ENCODE measurements at regions not wholly inside any gene's neighbourhood (a gene's known extent, or its start where the extent isn't known, plus 50 kb on each side); places are given as distances from the start of the nearest gene placed in this dataset.

DNA sequence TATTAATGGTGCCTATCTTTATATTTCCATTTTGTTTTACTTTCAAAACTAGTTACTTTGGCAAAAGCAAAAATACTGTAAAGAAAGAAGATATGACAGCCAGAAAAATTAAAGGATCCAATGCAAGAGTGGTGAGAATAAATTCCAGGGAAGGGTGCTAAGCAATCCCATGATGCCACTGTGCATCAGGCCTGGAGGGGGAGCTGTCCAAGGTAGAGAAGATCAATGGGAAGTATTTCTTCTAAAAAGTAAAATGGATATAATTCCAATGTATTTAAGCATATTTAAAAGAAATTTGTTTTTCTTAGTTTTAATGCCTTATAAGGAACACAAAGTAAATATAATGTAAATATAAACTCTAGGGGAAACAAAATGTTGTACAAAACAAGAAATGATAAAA lies 1382.2 kb upstream of the B3GALT2 start:
- Histone ChIP-seq H3K4me3 (ENCODE audit: low read length) (no peak overlapping the region), H3K36me3 (ENCODE audit: control insufficient read depth, insufficient read depth, low read length) (no peaks in the 10 kb centered on the region), H3K9me3 (ENCODE audit: control insufficient read depth, low read length) (no peaks in the 10 kb centered on the region), H3K9ac (ENCODE audit: extremely low read depth, low read length, poor library complexity, severe bottlenecking) (no peak overlapping the region), H3K27me3 (ENCODE audit: control insufficient read depth, insufficient read depth, low read length, poor library complexity, severe bottlenecking) (no peaks in the 10 kb centered on the region), H3K4me1 (ENCODE audit: control insufficient read depth, insufficient read depth, low read length) (no peaks in the 10 kb centered on the region), H3K27ac (ENCODE audit: low read depth, low read length) (no peak overlapping the region)
- no peaks in the 10 kb centered on the region for H3K36me3 Mint-ChIP-seq (ENCODE audit: low read depth)
- H3K9me3 Mint-ChIP-seq, result no peaks in the 10 kb centered on the region
- H3K27me3 Mint-ChIP-seq (ENCODE audit: insufficient read depth), result no peaks in the 10 kb centered on the region
- TF ChIP-seq, protein P1, sequence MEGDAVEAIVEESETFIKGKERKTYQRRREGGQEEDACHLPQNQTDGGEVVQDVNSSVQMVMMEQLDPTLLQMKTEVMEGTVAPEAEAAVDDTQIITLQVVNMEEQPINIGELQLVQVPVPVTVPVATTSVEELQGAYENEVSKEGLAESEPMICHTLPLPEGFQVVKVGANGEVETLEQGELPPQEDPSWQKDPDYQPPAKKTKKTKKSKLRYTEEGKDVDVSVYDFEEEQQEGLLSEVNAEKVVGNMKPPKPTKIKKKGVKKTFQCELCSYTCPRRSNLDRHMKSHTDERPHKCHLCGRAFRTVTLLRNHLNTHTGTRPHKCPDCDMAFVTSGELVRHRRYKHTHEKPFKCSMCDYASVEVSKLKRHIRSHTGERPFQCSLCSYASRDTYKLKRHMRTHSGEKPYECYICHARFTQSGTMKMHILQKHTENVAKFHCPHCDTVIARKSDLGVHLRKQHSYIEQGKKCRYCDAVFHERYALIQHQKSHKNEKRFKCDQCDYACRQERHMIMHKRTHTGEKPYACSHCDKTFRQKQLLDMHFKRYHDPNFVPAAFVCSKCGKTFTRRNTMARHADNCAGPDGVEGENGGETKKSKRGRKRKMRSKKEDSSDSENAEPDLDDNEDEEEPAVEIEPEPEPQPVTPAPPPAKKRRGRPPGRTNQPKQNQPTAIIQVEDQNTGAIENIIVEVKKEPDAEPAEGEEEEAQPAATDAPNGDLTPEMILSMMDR (conservative IDR thresholded peaks at IDR 0.05), result peak; percentile 44
- no peak overlapping the region for H3K4me3 Mint-ChIP-seq
- H3K27ac Mint-ChIP-seq, result no peak overlapping the region
- peak; percentile 51 for DNase-seq
- no peaks in the 10 kb centered on the region for H3K4me1 Mint-ChIP-seq

DNA sequence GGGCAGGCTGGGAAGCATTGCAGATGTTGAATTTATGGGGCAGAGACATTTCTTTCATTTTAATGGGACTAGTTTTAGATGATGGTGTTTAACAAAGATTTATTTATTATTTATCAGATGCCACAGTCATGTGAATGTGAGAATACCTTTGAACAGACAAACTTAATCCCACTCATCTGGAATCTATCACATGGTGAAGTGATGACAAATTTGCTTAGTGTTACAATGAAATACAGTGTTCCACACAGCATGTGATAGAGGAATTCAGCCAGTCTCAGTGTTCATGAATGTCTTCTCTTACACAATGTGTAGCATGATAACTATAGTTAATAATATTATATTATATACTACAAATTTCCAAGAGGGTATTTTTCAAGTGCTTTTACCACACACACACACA lies 1361.7 kb upstream of the B3GALT2 start:
- no peak for DNase-seq
- Histone ChIP-seq H3K9ac (ENCODE audit: extremely low read depth, low read length, poor library complexity, severe bottlenecking) (no peak overlapping the region), H3K4me1 (ENCODE audit: control insufficient read depth, insufficient read depth, low read length) (no peaks in the 10 kb centered on the region), H3K4me3 (ENCODE audit: low read length) (no peak overlapping the region), H3K27ac (ENCODE audit: low read depth, low read length) (no peak overlapping the region), H3K27me3 (ENCODE audit: control insufficient read depth, insufficient read depth, low read length, poor library complexity, severe bottlenecking) (no peaks in the 10 kb centered on the region), H3K9me3 (ENCODE audit: control insufficient read depth, low read length) (no peaks in the 10 kb centered on the region), H3K36me3 (ENCODE audit: control insufficient read depth, insufficient read depth, low read length) (no peaks in the 10 kb centered on the region)
- no peak overlapping the region for H3K4me3 Mint-ChIP-seq
- peaks cover under 1% of the 10 kb centered on the region for H3K9me3 Mint-ChIP-seq
- no peaks in the 10 kb centered on the region for H3K27me3 Mint-ChIP-seq (ENCODE audit: insufficient read depth)
- TF ChIP-seq, protein P1 (conservative IDR thresholded peaks at IDR 0.05), result no peak
- H3K36me3 Mint-ChIP-seq (ENCODE audit: low read depth), result no peaks in the 10 kb centered on the region
- no peaks in the 10 kb centered on the region for H3K4me1 Mint-ChIP-seq
- H3K27ac Mint-ChIP-seq, result no peak overlapping the region

DNA sequence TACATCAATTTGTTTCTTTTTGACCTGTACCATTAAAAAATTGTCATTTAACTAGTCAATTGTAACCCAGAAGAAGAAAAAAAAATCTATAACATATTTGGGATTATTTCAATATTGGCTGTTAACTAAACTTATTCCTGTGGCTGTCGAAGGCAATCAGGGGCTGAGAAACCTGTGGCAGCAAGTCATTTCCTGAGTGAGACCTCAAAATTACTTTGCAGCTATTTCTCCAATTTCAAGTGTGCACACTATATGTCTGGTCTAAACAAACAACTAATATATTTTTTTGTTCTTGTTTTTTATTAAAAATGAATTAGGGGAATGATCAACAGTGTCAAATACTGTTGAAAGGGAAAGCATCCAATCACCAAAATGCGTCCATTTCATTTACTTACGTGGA lies 1357.6 kb upstream of the B3GALT2 start:
- TF ChIP-seq, protein P1 (conservative IDR thresholded peaks at IDR 0.05), result no peak
- Histone ChIP-seq H3K9me3 (ENCODE audit: control insufficient read depth, low read length) (no peaks in the 10 kb centered on the region), H3K4me3 (ENCODE audit: low read length) (no peak overlapping the region), H3K27ac (ENCODE audit: low read depth, low read length) (no peak overlapping the region), H3K9ac (ENCODE audit: extremely low read depth, low read length, poor library complexity, severe bottlenecking) (no peak overlapping the region), H3K36me3 (ENCODE audit: control insufficient read depth, insufficient read depth, low read length) (no peaks in the 10 kb centered on the region), H3K27me3 (ENCODE audit: control insufficient read depth, insufficient read depth, low read length, poor library complexity, severe bottlenecking) (no peaks in the 10 kb centered on the region), H3K4me1 (ENCODE audit: control insufficient read depth, insufficient read depth, low read length) (no peaks in the 10 kb centered on the region)
- no peaks in the 10 kb centered on the region for H3K4me1 Mint-ChIP-seq
- no peak for DNase-seq
- H3K27me3 Mint-ChIP-seq (ENCODE audit: insufficient read depth), result no peaks in the 10 kb centered on the region
- no peaks in the 10 kb centered on the region for H3K36me3 Mint-ChIP-seq (ENCODE audit: low read depth)
- no peaks in the 10 kb centered on the region for H3K9me3 Mint-ChIP-seq
- H3K4me3 Mint-ChIP-seq, result no peak overlapping the region
- no peak overlapping the region for H3K27ac Mint-ChIP-seq
- WGBS, 2 experiments (ENCODE audit: insufficient coverage in 1 of 2, insufficient read length in 1 of 2), result 92 to 100% methylated on average over 2 to 3 of the region's 3 CpGs
